Activated T-helper 1 cell treated with anti-CD3 and anti-CD28 coated beads, Interleukin-12 subunit alpha, Interleukin-12 subunit beta, Interleukin-2, Interleukin-4 antibody, amounts not matched to agents 30 ng/mL and 10 ng/mL and 1 ng/mL, durations not matched to agents 14 hours and 24 hours and 36 hours (primary cell): ENCODE measurements at regions not wholly inside any gene's neighbourhood (a gene's known extent, or its start where the extent isn't known, plus 50 kb on each side); places are given as distances from the start of the nearest gene placed in this dataset.
A peak's percentile ranks its signal among the peaks of the same experiment; 100 is the strongest.
"Not testable (repeated sequence)": the region's sequence is repeated elsewhere in the genome, so short reads cannot be mapped to it uniquely, and the experiment has no call there.

Source experiments
- DNase-seq: peaks from one replicate; pipeline ENCODE4 v3.0.0; 2021; ENCODE audit warnings: low spot score
- H3K27ac Mint-ChIP-seq: one replicate; pipeline ENCODE4 v1.8.0; 2021; ENCODE audit warnings: mild to moderate bottlenecking, mixed read lengths
- H3K27me3 Mint-ChIP-seq: one replicate; pipeline ENCODE4 v1.8.0; 2022; ENCODE audit warnings: mild to moderate bottlenecking, moderate library complexity, mixed read lengths; ENCODE audit not compliant: insufficient read depth
- H3K36me3 Mint-ChIP-seq: one replicate; pipeline ENCODE4 v1.8.0; 2021; ENCODE audit warnings: low read depth, mixed read lengths
- H3K4me1 Mint-ChIP-seq: one replicate; pipeline ENCODE4 v1.8.0; 2021; ENCODE audit warnings: low read depth, mixed read lengths
- H3K4me3 Mint-ChIP-seq: one replicate; pipeline ENCODE4 v1.8.0; 2021; ENCODE audit warnings: mild to moderate bottlenecking, moderate library complexity, mixed read lengths
- H3K9me3 Mint-ChIP-seq: one replicate; pipeline ENCODE4 v1.8.0; 2021; ENCODE audit warnings: mixed read lengths
- intact Hi-C: fragments of 100-400 bp; cut with micrococcal nuclease; formaldehyde crosslinking; loops from one replicate; pipeline ENCODE4 v1.15.1; 2024

DNA sequence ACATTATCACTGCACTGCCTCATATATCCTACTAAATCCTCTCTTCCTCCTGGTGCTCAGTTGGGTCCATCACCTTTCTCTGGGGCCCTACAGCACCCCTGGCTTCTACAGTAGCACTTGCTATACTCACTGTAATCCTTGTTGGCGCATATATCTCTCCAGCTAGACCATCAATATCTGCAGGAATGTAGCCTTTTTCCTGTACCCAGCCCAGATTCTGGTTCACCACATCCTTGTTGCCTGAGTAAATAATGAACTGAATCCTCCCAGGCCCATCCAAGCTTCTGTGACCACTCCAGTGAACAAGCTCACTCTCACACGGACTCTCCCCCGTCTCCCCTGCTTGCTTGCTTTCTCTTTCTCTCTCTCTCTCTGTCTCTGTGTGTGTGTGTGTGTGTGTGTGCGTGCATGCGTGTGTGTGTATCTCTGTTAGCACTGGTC lies 62.5 kb upstream of the LIPC start:
- DNase-seq: peak; percentile 51
- Mint-ChIP-seq H3K9me3 (peaks cover 19% of the 10 kb centered on the region), H3K4me1 (peaks cover 22% of the 10 kb centered on the region), H3K4me3 (peak overlapping the region; percentile 69), H3K27me3 (peaks cover 3% of the 10 kb centered on the region), H3K27ac (peak overlapping the region; percentile 66), H3K36me3 (peaks cover 2% of the 10 kb centered on the region)
- intact Hi-C loops: no loop called here

- Mint-ChIP-seq H3K9me3 (peaks cover 18% of the 10 kb centered on the region), H3K4me1 (peaks cover 22% of the 10 kb centered on the region), H3K27ac (no peak overlapping the region), H3K4me3 (no peak overlapping the region), H3K27me3 (peaks cover 7% of the 10 kb centered on the region), H3K36me3 (peaks cover 3% of the 10 kb centered on the region)
- intact Hi-C loops: no loop called here
- no peak for DNase-seq
Measured at GRCh38 chr15:58369956-58370355, 61.8 kb upstream of the LIPC start.

DNA sequence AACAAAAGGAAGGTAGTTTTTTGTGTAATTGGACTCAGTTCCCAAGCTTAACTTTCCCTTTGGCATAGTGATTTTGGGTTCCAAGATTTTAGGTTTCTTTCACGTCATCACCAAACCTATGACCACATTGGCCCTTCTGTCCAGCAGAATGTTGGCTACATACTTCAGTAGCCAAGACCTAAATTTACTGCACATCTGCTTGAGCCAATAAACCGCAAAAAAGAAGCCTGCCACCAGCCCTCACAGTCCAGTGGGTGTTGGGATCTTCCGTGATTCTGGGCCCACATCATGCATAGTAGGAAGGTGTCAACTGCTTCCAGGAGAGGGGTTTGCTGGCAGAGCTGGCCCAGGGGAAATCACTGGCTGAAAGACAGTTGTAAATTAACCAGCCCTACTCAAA lies 57.6 kb upstream of the LIPC start:
- H3K27ac Mint-ChIP-seq: no peak overlapping the region
- H3K9me3 Mint-ChIP-seq: peaks cover 20% of the 10 kb centered on the region
- peaks cover 11% of the 10 kb centered on the region for H3K4me1 Mint-ChIP-seq
- H3K36me3 Mint-ChIP-seq: peaks cover 7% of the 10 kb centered on the region
- H3K27me3 Mint-ChIP-seq: peaks cover 10% of the 10 kb centered on the region
- intact Hi-C loops: no loop called here
- no peak overlapping the region for H3K4me3 Mint-ChIP-seq
- no peak for DNase-seq

DNA sequence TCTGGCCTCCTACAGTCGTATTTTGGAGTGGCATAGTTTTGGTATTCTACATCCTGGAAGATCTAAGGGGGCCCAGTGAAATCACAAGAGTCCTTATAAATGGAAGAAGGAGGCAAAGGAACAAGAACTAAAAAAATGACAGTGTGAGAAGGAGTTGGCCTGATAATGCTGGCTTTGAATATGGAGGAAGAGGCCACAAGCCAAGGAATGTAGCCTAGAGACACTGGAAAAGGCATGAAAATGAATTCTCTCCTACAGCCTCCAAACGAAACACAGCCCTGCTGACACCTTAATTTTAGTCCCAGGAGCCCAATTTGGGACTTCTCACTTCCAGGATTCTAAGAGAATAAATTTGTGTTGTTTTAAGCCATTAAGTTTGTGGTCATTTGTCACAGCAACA lies 54.6 kb upstream of the LIPC start:
- H3K4me1 Mint-ChIP-seq: no peaks in the 10 kb centered on the region

DNA sequence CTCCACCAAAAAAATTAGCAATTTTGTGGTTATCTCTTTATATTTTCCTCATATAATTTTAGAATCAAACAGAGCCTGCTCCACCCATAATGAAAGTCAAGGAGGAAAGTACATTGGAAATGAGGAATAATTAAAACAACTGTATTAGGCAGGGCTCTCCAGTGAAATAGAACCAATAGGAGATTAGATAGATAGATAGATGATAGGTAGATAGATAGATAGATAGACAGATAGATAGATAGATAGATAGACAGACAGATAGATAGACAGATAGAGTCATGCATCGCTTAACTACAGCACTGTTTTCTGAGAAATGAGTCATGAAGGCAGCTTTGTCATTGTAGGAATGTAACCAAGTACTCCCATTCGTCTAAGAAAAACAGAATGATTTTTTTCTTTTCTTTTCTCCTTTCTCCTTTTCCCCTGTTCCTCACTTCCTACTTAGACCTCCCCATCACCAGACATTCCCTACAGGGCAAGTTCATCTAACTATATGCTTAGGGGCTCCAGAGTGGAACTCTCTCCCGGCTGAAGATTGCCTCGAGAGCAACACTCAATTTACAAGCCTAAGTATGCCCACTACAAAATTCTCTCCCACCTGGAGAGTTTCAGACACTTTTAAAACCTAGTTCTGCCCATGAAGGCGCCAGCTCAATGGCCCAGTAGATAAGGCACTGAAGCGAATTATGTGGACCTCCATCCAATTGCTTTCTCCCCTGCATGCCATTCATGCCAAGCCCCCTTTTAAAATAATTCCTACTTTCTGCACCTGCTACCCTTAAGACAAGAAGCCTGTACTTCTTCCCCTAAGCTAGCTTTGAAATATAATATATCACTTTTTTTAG lies 53.3 kb upstream of the LIPC start:
- H3K27me3 Mint-ChIP-seq: peaks cover 10% of the 10 kb centered on the region
- intact Hi-C loops: no loop called here
- peaks cover 7% of the 10 kb centered on the region for H3K36me3 Mint-ChIP-seq
- H3K4me3 Mint-ChIP-seq: no peak overlapping the region
- peaks cover 9% of the 10 kb centered on the region for H3K9me3 Mint-ChIP-seq
- DNase-seq: no peak
- no peak overlapping the region for H3K27ac Mint-ChIP-seq
- peaks cover under 1% of the 10 kb centered on the region for H3K4me1 Mint-ChIP-seq

More for the DNA sequence above, 54.6 kb upstream of the LIPC start:
- H3K27ac Mint-ChIP-seq: no peak overlapping the region
- DNase-seq: no peak
- intact Hi-C loops: no loop called here
- H3K4me3 Mint-ChIP-seq: no peak overlapping the region
- peaks cover 7% of the 10 kb centered on the region for H3K36me3 Mint-ChIP-seq
- H3K27me3 Mint-ChIP-seq: peaks cover 10% of the 10 kb centered on the region
- peaks cover 9% of the 10 kb centered on the region for H3K9me3 Mint-ChIP-seq

- H3K9me3 Mint-ChIP-seq, DNase-seq, intact Hi-C loops, H3K36me3 Mint-ChIP-seq, H3K27ac Mint-ChIP-seq, H3K4me3 Mint-ChIP-seq, H3K27me3 Mint-ChIP-seq: not testable (repeated sequence)
- H3K4me1 Mint-ChIP-seq: peaks cover 11% of the 10 kb centered on the region
Measured at GRCh38 chr15:58379454-58379853, 52.3 kb upstream of the LIPC start.

DNA sequence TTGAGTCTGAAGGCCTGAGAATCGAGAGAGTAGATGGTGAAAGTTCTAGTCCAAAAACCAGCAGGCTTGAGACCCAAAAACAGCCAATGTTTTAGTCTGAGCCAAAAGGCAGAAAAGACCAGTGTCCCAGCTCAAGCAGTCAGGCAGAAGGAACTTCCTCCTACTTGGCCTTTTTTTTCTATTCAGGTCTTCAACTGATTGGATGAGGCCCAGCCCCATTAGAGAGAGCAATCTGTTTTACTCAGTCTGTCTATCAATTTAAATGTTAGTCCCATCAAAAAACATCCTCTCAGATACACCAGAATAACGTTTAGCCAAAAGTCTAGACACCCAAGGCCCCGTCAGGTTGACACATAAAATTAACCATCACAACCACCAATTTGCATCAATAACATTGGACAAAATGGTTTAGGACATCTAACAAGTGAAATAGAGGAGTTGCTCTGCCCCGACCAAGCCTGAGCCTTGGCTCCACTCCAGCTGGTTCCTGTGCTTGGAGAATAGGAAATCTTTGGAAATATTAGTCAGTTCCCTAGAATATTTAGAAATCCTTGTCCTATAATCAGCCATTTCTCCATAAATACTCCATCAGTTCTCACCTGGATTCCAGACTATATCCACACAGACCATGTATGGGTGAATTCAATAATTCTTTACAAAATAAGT lies 51.4 kb upstream of the LIPC start:
- Mint-ChIP-seq H3K36me3 (peaks cover 6% of the 10 kb centered on the region), H3K9me3 (peaks cover 7% of the 10 kb centered on the region), H3K27ac (no peak overlapping the region), H3K27me3 (peaks cover 4% of the 10 kb centered on the region), H3K4me1 (peaks cover 13% of the 10 kb centered on the region), H3K4me3 (no peak overlapping the region)
- intact Hi-C loops: no loop called here
- no peak for DNase-seq

DNA sequence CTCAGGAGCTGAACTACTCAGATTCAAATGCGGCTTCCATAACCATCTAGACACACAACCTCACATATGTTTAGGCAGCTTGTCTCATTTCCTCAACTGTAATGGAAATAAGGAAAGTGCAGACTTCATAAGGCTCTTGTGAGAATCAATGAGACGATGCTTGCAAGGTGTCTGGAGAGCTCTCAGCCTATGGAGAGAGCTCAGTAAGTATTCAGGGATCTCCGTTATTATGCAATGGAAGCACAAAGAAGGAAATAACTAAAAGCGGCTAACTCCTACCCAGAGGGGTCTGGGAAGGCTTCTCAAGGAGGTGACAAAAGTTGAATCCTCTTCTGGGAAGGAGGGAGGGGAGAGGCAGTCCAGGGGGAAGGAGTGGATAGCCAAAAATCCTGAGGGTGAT lies 50.1 kb upstream of the LIPC start:
- Mint-ChIP-seq H3K36me3 (peaks cover 6% of the 10 kb centered on the region), H3K4me3 (no peak overlapping the region), H3K27me3 (no peaks in the 10 kb centered on the region), H3K4me1 (peaks cover 13% of the 10 kb centered on the region), H3K9me3 (peaks cover 7% of the 10 kb centered on the region), H3K27ac (no peak overlapping the region)
- intact Hi-C loops: no loop called here
- DNase-seq: no peak
